ENCODE measurements at regions not wholly inside any gene's neighbourhood (a gene's known extent, or its start where the extent isn't known, plus 50 kb on each side); places are given as distances from the start of the nearest gene placed in this dataset.

DNA sequence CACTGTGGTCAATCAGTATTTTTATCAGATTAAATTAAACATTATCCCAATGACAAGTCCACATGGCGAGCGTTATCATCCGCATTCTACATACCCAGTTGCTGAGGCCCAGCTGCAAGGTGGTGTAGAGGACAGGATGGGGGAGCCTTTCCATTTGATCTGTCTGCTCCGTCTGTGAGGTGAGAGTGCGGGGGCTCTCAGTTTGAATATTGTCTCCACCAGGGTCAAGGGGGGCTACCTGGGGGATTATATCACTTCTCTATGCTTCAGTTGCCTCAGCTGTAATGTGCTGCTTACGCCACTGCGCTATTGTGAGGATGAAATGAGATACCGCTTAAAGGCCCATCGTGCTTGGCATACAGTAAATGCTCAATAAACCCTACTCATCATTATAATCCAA is 1106.0 kb downstream of the BCL11B start:
- TF ChIP-seq CTCF (IDR thresholded peaks at IDR 0.05) (no peak), POLR2A (IDR thresholded peaks at IDR 0.05) (no peak)

Data from prostate gland (tissue), 2 donors.